ENCODE measurements at regions not wholly inside any gene's neighbourhood (a gene's known extent, or its start where the extent isn't known, plus 50 kb on each side); places are given as distances from the start of the nearest gene placed in this dataset.
"Not testable (repeated sequence)": the region's sequence is repeated elsewhere in the genome, so short reads cannot be mapped to it uniquely, and the experiment has no call there.

DNA sequence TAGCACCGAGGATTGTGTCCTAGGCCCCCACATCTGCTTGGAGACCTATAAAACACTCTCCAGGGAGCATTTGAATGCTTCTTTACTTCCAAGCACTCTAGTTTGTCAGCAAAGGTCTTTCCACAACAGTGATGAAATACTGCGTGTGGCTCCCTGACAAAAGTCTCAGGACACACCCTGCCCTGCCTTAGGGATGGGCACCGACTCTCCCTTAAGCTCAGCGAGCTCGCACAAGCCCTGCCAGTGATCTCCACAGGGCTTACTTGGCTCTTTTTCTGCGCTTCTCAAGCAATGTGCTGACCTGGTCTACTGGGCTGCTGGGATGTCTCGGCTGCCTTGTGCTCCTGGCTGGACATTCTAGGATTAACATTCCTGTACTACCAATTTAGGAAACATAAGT, 84.3 kb upstream of the MPP7 start:
- H3K4me3 ChIP-seq (ENCODE audit: low read depth, low read length), result no peak overlapping the region
- no peak for DNase-seq (ENCODE audit: low read depth)
- TF ChIP-seq, protein P1, sequence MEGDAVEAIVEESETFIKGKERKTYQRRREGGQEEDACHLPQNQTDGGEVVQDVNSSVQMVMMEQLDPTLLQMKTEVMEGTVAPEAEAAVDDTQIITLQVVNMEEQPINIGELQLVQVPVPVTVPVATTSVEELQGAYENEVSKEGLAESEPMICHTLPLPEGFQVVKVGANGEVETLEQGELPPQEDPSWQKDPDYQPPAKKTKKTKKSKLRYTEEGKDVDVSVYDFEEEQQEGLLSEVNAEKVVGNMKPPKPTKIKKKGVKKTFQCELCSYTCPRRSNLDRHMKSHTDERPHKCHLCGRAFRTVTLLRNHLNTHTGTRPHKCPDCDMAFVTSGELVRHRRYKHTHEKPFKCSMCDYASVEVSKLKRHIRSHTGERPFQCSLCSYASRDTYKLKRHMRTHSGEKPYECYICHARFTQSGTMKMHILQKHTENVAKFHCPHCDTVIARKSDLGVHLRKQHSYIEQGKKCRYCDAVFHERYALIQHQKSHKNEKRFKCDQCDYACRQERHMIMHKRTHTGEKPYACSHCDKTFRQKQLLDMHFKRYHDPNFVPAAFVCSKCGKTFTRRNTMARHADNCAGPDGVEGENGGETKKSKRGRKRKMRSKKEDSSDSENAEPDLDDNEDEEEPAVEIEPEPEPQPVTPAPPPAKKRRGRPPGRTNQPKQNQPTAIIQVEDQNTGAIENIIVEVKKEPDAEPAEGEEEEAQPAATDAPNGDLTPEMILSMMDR (IDR thresholded peaks at IDR 0.05; ENCODE audit: insufficient read depth, low read depth, low read length), result no peak

DNA sequence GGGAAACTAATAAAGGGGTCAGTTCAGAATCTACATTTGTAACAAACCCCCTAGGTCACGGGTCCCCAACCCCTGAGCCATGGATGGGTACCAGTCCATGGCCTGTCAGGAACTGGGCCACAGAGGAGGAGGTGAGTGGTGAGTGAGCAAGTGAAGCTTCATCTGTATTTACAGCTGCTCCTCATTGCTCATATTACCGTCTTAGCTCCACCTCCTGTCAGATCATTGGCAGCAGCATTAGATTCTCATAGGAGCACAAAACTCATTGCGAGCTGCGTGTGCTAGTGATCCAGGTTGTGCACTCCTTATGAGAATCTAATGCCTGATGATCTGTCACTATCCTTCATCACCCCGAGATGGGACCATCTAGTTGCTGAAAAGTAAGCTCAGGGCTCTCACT, 88.4 kb upstream of the MPP7 start:
- H3K4me3 ChIP-seq (ENCODE audit: low read depth, low read length), result no peak overlapping the region
- no peak for DNase-seq (ENCODE audit: low read depth)
- TF ChIP-seq, protein P1 (IDR thresholded peaks at IDR 0.05; ENCODE audit: insufficient read depth, low read depth, low read length), result no peak

DNA sequence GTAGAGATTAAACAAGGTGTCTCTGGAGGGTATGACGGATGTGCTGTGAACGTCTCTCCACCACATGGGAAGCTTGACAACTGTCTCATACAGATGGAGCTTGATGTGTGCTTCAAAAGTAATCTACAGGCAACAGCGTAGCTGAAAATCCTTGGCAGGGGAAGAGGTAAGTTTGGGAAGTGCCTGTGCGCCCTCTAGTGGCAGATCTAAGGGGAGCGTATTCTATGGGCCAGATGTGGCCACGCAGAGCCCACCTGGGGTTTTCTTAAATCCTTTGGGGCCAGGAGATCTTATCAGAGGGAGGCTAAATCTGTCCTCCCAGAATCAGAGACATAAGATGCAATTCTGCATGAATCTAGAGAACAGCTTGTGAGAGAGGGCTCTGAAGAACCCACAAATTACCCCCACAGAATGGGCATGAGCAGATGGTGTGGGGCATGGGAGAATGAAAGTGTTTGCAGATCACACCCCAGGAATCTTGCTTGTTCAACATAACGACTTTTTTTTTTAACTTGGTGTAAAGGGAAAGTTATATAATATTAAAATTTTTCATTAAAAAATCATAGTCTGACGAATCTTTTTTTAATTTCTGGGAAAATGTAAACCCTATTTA, 91.2 kb upstream of the MPP7 start:
- TF ChIP-seq, protein P1 (IDR thresholded peaks at IDR 0.05; ENCODE audit: insufficient read depth, low read depth, low read length), result peak; percentile 96
- H3K4me3 ChIP-seq (ENCODE audit: low read depth, low read length), result no peak overlapping the region
- DNase-seq (ENCODE audit: low read depth), result peak; percentile 60

DNA sequence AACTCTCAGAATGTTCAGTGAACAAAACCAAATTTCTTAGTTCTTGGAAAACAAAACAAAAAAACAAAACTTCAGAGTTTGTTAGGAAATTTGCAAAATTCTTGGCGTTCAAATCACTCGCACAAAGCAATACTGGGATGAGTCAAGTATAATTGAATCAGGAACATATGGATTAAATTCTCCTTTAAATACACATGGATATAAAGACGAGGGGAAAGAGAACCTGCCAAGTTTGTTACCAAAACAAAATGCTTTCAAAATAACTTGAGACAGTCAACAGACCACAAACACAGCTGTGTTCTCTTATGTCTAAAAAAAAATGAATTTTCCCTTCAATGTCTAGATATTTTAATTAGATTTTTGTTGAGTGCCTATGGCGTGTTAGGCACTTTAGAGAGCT, 93.5 kb upstream of the MPP7 start:
- DNase-seq (ENCODE audit: low read depth), result no peak
- TF ChIP-seq, protein P1 (IDR thresholded peaks at IDR 0.05; ENCODE audit: insufficient read depth, low read depth, low read length), result no peak
- H3K4me3 ChIP-seq (ENCODE audit: low read depth, low read length), result no peak overlapping the region

DNA sequence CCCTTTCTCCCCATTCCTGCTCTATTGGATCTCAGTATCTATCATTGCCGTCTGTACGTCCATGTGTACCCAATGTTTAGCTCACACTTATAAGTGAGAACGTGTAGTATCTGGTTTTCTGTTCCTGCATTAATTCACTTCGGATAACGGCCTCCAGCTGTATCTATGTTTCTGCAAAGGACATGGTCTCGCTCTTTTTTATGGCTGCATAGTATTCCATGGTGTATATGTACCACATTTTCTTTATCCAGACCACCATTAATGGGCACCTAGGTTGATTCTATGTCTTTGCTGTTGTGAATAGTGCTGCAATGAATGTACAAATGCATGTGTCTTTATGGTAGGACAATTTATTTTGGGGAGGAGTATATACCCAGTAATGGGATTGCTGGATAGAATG, 94.4 kb upstream of the MPP7 start:
- H3K4me3 ChIP-seq (ENCODE audit: low read depth, low read length), result no peak overlapping the region
- TF ChIP-seq, protein P1 (IDR thresholded peaks at IDR 0.05; ENCODE audit: insufficient read depth, low read depth, low read length), result no peak
- DNase-seq (ENCODE audit: low read depth), result no peak

DNA sequence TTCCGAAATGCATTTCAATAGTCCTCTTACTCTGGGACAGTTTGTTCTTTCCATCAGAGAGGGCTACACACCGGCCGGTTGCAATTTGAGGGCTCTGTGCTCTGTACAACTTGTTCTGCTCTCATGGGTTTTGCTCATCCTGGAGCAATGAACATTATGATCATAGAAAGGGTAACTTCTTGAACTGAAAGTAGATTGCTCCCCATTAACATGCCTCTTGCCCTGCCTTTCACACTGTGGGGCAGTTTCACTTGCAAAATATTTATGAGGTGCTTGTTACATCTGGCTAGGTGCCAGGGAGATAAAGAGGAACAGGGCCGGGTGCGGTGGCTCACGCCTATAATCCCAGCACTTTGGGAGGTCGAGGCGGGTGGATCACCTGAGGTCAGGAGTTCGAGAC, 97.3 kb upstream of the MPP7 start:
- no peak for DNase-seq (ENCODE audit: low read depth)
- TF ChIP-seq, protein P1 (IDR thresholded peaks at IDR 0.05; ENCODE audit: insufficient read depth, low read depth, low read length), result no peak
- no peak overlapping the region for H3K4me3 ChIP-seq (ENCODE audit: low read depth, low read length)

DNA sequence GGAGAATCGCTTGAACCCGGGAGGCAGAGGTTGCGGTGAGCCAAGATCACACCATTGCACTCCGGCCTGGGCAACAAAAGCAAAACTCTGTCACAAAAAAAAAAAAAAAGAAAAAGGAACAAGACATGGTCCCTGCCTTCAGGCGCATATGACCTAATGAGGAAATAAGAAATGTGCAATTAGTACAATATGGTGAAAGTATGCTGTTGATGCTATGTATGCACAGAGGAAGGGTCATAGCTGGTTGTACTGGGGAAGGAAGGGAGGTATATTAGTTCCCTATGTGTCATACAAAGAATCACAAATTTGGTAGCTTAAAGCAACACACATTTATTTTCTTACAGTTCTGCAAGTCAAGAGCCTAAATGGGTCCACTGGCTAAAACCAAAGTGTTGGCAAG, 97.8 kb upstream of the MPP7 start:
- no peak for DNase-seq (ENCODE audit: low read depth)
- TF ChIP-seq, protein P1 (IDR thresholded peaks at IDR 0.05; ENCODE audit: insufficient read depth, low read depth, low read length), result no peak

DNA sequence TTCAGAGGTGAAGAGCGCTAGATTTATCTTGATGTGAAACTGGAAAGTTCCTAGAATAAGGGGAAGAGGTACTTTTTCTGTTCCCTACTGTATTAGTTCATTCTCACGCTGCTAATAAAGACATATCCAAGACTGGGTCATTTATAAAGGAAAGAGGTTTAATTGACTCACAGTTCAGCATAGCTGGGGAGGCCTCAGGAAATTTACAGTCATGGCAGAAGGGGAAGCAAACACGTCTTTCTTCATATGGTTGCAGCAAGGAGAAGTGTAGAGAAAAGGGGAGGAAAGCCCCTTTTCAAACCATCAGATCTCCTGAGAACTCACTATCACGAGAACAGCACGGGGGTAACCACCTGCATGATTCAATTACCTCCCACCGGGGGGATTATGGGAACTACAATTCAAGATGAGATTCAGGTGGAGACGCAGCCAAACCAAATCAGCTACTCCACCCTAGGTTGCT, 99.8 kb upstream of the MPP7 start:
- DNase-seq (ENCODE audit: low read depth); H3K4me3 ChIP-seq (ENCODE audit: low read depth, low read length): not testable (repeated sequence)

More for the DNA sequence above, 97.8 kb upstream of the MPP7 start:
- no peak overlapping the region for H3K4me3 ChIP-seq (ENCODE audit: low read depth, low read length)

Measured in fibroblast of villous mesenchyme (primary cell).